ENCODE measurements at regions not wholly inside any gene's neighbourhood (a gene's known extent, or its start where the extent isn't known, plus 50 kb on each side); places are given as distances from the start of the nearest gene placed in this dataset.

DNA sequence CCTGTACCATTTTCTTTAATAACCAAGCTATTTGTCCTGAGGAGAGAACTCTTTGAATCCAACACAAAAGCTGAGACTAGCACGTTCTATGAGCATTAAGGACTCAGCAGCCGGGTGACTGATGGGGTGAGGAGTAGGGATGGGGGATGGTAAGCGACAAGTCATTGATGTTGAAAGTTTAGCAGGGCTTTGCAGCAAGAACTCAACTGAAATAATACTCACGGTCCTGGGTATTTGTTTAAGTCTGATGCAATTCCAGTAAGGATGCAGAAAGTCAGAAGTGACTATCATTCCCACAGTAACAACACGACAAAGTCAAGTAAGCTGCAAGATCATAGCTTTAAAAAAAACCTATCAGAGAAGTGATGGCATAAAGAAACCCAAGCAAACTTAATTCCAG lies 131.1 kb downstream of the ACTL7B start:
- in situ Hi-C loops (cut with MboI; ENCODE audit: low sequenced_read_pairs), result no loop called here

DNA sequence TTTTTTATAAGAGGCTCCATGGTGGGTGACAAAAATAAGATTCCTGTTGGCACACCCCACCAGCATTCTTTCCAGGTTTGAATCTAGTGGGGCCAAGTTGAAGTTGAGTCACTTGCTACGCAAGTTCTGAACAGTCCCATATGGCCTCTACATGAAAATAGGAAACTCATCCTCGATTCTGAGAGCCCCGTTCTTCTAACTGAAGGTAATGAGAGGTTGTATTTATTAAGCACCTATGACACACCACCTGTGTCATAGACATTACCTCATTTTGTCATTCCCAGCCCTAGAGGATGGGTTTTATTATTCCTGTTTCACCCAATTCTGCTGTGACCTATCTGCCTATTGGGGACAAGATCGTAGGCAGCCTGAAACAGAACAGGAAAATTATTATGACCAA lies 131.7 kb downstream of the ACTL7B start:
- in situ Hi-C loops (cut with MboI; ENCODE audit: low sequenced_read_pairs), result no loop called here

DNA sequence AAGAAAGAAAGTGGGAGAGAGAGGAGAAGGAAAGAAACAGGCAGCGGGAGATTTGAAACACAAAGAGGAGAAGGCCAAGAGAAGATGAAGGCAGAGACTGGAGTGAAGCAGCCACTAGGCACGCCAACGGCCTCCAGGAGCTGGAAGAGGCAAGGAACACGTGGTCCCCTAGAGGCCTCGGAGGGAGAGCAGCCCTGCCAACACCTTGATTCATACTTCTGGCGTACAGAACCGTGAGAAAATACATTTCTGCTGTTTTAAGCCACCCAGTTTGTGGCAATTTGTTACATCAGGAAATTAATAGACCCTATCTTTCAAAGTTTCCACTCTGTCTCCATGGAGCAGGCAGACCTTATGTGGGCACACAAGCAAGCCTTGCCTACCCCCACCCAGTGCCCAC lies 133.4 kb downstream of the ACTL7B start:
- in situ Hi-C loops (cut with MboI; ENCODE audit: low sequenced_read_pairs), result no loop called here

DNA sequence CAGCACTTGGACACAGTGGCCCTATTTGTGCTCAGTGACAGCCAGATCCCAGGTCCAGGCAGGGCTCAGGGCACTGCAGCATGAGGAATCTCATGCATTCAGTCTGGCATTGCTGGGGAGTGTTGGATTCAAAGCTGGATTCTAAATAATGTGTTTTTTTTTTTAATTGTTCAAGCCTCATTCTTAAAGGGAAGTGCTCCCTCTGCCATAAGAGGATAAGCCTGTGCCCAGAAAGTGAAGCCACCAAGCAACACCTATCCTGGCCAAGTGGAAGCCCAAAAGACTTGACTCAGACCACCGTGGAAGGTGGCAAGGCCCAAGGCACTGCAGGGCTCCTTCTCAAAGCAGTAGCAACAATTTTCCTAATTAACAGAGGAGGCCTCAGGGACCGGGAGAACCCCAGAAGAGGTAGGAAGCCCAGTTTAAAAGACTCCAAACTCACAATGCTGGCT lies 135.6 kb downstream of the ACTL7B start:
- in situ Hi-C loops (cut with MboI; ENCODE audit: low sequenced_read_pairs), result no loop called here

DNA sequence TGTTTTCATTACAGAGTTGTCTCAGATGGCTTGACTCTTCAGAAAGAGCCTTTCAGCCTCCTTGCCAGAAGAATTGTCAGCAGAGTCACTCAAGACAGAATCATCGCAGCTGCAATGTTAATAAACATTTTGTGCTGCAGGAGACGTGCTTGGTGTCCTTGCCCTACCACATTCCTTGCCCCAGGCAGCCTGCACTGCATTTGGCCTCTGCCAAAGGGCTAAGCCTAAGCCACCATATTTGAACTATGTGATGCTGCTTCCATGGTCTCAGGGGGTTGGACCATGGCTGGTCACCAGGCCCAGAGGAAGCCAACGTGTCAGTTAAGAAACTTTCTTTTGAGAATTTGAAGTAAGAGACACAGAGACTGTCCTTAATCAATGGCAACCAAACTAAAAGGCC lies 145.4 kb downstream of the ACTL7B start:
- in situ Hi-C loops (cut with MboI; ENCODE audit: low sequenced_read_pairs), result no loop called here

DNA sequence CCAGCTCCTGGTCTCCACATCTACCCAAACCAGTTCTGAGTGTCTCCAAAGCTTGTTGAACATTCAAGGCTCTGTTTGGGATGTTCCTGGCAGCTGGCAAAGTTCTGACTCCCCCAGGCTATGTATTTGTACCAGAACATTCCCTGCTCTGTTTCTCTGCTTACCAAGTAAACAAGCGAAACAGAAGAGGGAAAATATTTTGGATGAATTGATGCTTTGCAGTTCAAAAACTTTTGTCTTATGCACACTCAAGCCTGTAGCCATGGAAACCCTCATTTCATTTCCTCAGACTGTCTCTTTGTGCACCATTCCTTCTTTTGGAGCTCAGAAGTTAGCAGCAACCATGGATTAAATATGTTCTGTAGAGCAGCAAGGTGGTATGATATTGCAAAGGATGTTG lies 145.8 kb downstream of the ACTL7B start:
- in situ Hi-C loops (cut with MboI; ENCODE audit: low sequenced_read_pairs), result no loop called here

DNA sequence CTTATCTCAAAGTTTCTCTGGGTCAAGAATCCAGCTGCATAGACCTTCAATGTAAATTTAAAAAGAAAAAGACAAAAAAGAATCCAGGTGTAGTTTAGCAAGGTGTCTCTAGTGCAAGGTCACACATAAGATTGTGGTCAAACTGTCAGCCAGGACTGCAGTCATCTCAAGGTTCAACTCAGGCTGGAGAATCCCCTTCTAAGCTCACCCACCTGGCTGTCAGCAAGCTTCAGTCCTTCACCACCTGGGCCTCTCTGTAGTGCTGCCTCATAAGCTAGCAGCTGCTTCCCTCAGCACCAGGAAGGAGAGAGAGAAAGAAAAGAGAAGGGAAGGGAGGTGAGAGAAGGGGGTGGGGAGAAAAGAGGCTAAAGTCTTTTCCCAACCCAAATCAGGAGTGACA lies 146.7 kb downstream of the ACTL7B start:
- in situ Hi-C loops (cut with MboI; ENCODE audit: low sequenced_read_pairs), result no loop called here

DNA sequence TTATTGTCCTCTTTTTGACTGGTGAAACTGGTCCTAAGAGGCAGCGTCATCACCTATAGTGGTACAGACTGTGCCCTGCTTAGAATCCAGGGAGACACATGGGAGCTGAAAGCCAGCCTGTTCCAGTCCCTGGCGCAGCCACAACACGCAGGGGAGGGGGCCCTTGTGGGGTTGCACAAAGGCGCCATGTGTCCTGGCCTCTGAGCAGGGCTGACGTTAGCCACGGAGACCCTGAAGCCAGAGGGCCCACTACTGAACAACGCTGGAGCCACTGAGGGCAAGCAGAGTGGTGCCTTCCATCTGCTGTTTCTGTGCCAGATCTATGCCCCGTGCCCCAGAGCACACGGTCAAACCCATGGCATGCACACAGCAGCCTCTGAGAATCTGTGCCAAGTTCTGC lies 147.3 kb downstream of the ACTL7B start:
- in situ Hi-C loops (cut with MboI; ENCODE audit: low sequenced_read_pairs), result no loop called here

DNA sequence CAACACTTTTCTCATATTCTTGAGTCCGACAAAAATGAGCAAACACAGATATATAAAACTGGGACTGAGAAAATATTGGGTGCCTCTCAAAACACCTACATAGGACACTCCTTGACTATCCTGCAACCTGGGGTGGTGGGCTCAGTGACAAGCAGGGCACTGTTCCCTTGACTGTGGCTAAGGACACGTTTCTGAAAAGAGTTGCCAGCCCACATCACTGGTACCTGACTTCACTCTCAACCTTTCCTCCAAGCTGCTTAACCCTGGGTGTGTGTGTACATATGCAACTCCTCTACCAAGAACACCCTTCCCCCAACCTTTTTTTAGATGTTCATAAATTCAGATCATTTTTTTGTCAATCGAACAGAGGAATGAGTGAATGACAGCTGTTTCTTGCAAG lies 148.7 kb downstream of the ACTL7B start:
- in situ Hi-C loops (cut with MboI; ENCODE audit: low sequenced_read_pairs), result no loop called here

DNA sequence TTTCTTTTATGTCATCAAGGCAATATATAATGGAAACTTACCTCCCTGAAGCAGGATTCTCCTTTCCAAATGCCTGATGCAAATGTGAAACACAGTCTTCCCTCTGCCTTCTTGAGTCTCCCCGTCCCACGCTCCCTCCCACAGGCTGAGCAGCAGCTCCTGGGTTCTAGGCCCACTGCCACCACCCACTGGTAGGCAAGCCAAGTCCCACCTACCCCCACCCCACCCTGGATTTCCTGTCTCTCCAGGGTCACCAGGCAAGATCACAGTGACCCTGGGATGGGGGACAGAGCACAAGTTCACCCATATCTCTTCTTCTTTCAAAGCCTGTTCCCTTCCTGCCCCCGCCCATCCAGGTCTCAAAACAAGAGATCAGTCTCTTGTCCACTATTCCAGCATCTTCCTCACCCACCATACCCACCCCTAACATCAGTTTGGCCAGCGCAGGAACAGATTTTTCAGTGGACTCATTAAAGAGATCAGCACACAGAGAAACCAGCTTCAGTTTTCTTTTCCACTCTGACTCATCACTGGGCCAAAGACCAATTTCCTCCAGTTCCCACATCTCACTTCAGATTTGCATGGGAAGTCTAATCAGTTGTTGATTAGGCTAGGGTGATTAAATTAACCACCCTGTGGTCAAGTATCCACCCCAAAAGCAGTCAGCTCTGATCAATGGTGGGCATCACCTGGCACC lies 151.5 kb downstream of the ACTL7B start:
- in situ Hi-C loops (cut with MboI; ENCODE audit: low sequenced_read_pairs), result no loop called here

DNA sequence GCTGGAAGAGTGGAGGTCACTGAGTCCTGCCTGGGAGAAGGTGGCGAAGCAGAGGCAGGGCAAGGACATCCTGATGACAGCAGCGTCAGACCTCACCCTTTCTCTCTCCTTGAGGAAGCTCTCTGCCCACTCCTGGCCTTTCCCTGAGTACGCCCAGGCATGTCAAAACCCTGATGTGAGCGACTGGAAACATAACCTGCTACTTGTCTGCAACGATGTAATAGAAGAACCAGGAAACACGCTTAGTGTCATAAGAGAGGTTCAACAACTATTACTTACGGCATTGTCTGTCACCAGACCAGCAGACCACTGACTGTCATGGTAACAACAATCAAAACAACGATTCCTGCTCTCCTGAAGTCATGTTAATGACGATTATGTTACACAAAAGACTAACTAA lies 152.4 kb downstream of the ACTL7B start:
- in situ Hi-C loops (cut with MboI; ENCODE audit: low sequenced_read_pairs), result no loop called here

DNA sequence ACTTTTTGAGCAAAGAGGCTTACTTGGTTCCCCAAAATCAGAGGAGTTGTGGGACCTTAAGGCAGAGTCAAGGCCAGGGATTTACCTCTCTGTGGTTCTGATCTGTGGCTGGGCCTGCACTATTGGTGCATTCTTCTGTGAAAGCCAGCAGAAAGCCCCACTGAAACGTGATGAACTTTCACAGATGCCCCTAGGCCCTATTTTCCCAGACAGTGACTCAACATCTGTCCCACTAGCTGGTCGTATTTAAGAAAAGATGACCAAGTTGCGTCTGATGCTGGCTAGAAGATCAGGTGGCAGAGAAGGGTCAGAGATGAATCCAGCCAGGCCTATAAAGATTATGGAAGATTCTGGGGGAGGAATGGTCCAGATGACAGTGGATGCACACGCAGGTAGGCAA lies 153.1 kb downstream of the ACTL7B start:
- in situ Hi-C loops (cut with MboI; ENCODE audit: low sequenced_read_pairs), result no loop called here

DNA sequence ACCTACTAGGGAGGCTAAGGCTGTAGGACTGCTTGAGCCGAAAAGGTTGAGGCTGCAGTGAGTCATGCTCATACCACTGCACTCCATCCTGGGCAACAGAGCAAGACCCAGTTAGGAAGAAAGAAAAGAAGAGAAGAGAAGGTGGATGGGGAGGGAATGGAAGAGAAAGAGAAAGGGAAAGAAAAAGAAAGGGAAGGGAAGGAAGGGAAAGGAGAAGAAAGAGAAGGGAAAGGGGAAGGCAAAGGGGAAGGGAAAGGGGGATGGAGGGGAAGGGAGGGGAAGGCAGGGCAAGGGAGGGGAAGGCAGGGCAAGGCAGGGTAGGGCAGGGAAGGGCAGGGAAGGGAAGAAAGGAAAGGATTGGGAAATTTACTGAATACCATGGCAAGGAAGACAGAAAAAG lies 157.0 kb downstream of the ACTL7B start:
- in situ Hi-C loops (cut with MboI; ENCODE audit: low sequenced_read_pairs), result no loop called here

DNA sequence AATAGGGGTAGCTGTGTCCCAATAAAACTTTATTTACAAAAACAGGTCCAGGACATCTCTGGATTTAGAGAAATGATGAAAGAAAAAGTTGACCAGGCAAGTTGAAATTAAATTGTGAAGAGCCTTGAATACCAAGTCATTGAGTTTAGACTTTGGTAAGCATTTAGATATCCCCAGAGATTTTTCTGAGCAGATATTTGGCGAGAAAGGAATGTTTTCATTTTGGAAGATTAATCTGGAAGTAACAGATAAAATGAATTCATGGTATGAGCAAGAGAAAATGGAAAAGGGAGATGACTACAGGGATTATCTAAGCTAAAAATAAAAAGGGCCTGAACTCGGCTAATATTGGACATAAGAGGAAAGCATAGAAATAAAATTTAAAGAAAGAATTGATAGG lies 157.6 kb downstream of the ACTL7B start:
- in situ Hi-C loops (cut with MboI; ENCODE audit: low sequenced_read_pairs), result no loop called here

DNA sequence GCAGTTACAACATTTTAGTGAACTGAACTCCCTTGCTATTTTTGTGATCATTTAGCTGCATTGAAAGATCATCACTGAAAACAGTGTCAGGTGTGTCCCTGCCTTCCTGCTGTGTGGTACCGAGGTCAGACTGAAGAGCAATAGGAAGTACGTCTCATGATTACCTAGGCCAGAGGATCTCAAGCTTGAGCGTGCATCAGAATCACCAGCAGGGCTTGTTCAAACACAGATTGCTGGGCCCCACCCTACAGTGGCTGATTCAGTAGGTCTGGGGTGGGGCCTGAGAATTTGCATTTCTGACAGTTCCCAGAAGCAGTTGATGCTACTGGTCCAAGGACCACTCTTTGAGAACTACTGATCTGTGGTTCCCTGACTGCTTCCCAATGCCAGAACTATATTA lies 159.6 kb downstream of the ACTL7B start:
- in situ Hi-C loops (cut with MboI; ENCODE audit: low sequenced_read_pairs), result no loop called here

DNA sequence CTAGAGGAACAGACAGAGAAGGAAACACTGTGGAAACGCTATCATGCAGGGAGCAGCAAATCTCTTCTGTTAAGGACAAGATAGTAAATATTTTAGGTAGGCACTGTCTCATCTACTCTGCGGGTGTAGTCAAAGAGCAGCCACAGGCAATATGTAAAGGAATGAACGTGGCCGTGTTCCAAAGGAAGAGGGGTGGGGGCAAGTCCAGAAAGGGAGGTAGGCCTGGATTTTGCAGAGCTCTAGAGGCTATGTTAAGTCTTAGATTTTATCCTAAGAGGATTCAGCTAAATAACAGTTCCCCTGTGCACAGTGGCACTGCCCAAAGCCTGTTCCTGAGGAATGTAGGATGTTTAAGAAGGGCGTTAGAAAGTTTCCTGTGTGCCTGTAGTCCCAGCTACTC lies 161.6 kb downstream of the ACTL7B start:
- in situ Hi-C loops (cut with MboI; ENCODE audit: low sequenced_read_pairs), result no loop called here

DNA sequence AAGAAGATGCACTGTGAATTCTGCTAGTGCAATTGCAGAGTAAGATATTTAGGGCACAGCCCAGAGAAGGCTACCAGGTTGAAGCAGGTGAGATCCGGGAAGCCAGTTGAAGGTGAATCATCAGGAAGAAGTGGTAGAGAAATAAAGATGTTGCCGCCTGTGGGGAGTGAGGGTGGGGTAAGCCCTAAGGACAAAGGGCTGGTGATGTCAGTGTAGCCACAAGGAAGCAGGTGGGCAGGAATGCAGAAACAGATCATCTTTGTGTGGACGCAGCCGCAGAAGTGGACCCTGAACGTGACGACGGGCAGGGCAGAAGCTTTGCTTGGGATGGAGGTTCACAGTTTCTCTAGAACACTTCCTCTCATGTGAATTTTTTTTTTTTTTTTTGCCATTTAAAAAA lies 164.2 kb downstream of the ACTL7B start:
- in situ Hi-C loops (cut with MboI; ENCODE audit: low sequenced_read_pairs), result no loop called here

DNA sequence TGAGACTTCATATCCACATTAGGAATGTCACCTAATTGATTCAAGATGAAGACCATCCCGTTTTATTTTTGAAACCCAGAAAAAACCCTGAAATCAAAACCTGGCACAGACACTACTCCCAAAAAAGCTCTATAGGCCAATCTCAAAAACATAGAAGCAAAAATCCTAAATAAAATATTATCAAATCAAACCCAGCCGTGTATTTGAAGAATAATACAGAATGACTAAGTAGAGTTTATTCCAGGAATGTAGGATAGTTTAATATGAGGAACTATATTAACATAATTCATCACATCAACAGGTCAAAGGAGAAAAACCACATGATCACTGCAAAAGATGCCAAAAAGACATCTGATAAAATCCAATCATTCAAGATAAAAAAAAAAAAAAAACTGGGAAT lies 167.1 kb downstream of the ACTL7B start:
- in situ Hi-C loops (cut with MboI; ENCODE audit: low sequenced_read_pairs), result no loop called here

DNA sequence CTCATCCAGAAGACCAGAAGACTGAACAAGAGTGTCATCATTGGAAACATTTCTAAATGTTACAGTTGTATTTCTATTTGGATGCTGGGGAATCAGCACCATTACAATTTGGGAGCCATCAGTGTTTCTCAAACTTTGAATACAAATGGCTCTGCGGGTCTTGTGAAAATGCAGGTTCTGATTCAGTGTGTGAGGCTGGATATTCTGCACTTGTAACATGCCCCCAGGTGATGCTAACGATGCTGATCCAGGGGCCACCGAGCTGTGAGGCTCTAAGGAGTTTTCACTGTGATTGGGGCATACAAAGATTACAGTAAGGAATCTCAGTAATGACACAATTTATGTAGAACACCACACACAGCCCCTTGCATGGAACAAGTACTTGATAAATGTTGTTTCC lies 167.7 kb downstream of the ACTL7B start:
- in situ Hi-C loops (cut with MboI; ENCODE audit: low sequenced_read_pairs), result no loop called here

DNA sequence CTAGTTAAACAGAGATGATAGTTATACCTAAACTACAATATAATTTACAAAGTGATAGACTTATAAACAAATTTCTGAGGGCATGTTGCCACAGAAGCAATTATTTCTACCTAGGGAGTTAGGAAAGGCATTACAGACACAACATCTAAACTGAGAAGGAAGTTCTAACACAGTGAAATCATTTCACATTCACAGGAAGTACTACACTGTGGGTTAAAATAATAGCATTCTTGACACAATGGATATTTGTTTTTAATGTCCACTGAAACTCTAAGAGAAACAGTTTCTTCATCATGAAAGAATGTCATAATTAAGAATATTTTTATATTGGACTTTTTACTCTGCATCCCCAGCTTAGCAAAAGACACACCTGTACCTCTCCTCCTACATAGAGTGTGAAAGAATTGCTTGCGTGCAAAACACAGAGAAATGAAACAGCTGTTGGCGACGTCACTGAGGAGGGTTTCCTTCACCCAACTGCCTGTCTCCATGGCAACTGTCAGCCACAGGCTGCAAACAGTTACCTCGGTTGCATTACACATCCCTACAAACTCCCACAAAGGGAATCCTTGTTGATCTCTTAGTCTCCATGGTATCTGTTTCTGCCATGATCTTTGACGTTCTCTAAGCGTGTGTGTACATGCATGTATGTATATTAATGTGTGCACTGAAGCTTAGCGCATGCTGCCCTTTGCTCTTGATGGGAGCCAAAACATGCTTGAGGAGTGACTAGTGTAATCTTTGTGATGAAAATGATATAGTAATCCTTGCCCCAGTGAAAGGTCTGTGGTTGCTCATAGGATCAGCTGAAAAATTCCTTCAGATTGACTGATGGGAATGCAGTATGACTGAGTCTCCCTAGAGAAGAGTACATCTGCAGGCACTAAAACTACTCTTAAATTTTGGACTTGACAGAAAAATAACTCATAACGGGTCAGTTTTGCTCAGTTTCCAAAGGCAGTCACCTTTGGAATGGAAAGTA lies 168.5 kb downstream of the ACTL7B start:
- in situ Hi-C loops (cut with MboI; ENCODE audit: low sequenced_read_pairs), result no loop called here

DNA sequence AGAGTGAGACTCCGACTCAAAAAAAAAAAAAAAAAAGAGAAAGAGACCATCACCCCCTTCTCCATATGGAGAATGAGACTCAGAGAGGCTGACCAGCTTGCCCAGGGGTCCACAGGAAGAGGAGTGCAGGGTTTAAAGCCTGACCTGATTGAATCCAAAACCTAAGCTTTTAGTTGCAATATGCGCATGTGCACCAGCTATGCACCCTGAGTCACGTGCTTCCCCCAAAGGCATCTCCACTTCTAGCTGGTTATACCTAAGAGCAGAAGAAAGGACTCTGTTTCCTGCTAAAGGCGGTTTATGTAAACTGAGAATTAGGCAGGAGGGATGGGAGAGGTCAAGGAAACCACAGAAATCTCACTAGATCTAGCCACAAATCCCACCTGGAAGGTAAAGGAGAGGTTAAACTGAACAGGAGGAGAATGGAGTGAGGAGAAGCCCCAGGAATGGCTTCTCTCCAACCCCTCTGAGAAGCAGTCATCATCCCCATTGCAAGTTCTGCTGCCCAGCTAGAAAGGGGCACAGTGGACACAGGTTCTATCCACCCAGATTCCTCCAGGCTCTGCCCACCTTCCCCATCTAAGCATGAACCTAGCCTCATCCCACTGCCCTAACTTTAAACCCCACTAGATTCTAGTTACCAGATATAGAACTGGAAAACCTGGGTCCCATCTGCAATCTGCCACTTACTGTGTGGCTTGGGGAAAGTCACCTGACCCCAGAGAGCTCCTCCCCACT lies 171.3 kb downstream of the ACTL7B start:
- in situ Hi-C loops (cut with MboI; ENCODE audit: low sequenced_read_pairs), result no loop called here

DNA sequence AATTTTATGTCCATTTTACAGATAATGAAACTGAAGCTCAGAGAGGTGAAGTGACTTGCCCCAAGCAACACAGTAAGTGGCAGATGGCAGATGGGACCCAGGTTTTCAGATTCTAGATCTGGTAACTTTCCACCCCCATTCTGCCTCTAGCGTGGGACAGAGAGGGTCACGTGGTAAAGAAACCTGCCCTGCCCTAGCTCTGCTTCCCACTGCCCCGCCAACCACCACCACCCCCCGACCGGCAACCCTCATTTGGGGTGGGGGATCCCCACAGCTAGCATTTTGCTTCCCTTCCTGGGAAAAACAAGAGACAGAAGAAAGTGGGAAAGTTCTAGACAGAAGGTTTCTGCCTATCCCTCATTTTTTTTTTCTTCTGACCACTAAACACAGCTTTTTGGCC lies 172.5 kb downstream of the ACTL7B start:
- in situ Hi-C loops (cut with MboI; ENCODE audit: low sequenced_read_pairs), result no loop called here
